GM23338 (cell line): ENCODE measurements at regions not wholly inside any gene's neighbourhood (a gene's known extent, or its start where the extent isn't known, plus 50 kb on each side); places are given as distances from the start of the nearest gene placed in this dataset.

Source experiments
- ATAC-seq: fragments of 200-7000 bp; cut with Tn5 transposase; 3 replicates; pipeline ENCODE4 v1.9.1; 2020
- DNase-seq: peaks from one replicate; pipeline ENCODE4 v3.0.0-alpha.2; 2015; ENCODE audit warnings: low spot score
- H2AFZ ChIP-seq: fragments of 200-600 bp; sonication (generic); 2 replicates; pipeline ENCODE4 v1.8.0; 2016; ENCODE audit warnings: antibody characterized with exemption, mild to moderate bottlenecking, moderate library complexity
- H3F3A ChIP-seq: fragments of 200-600 bp; sonication (generic); replicated peaks from 2 replicates; pipeline ENCODE4 v1.8.0; 2017; ENCODE audit warnings: antibody characterized with exemption, mixed run types, low read depth
- H3K27ac ChIP-seq: fragments of 200-600 bp; sonication (generic); 2 replicates; pipeline ENCODE4 v1.6.1; 2016; ENCODE audit warnings: low read depth
- H3K27me3 ChIP-seq: fragments of 200-600 bp; sonication (generic); 2 replicates; pipeline ENCODE4 v1.8.0; 2016; ENCODE audit warnings: mild to moderate bottlenecking, mixed run types, moderate library complexity; ENCODE audit not compliant: insufficient read depth
- H3K36me3 ChIP-seq: fragments of 200-600 bp; sonication (generic); 2 replicates; pipeline ENCODE4 v1.8.0; 2016; ENCODE audit warnings: mild to moderate bottlenecking; ENCODE audit not compliant: insufficient read depth
- H3K4me1 ChIP-seq: fragments of 200-600 bp; sonication (generic); 2 replicates; pipeline ENCODE4 v1.8.0; 2016; ENCODE audit warnings: mild to moderate bottlenecking, moderate library complexity; ENCODE audit not compliant: insufficient read depth
- H3K4me2 ChIP-seq: fragments of 200-600 bp; sonication (generic); 2 replicates; pipeline ENCODE4 v1.7.1; 2017; ENCODE audit warnings: mixed run types
- H3K4me3 ChIP-seq: fragments of 200-600 bp; sonication (generic); 2 replicates; pipeline ENCODE4 v1.6.1; 2016; ENCODE audit warnings: mixed run types
- H3K79me2 ChIP-seq: fragments of 200-600 bp; sonication (generic); replicated peaks from 2 replicates; pipeline ENCODE4 v1.8.0; 2017; ENCODE audit warnings: mild to moderate bottlenecking; ENCODE audit not compliant: insufficient read depth
- H3K9me2 ChIP-seq: fragments of 200-600 bp; sonication (generic); 2 replicates; pipeline ENCODE4 v1.8.0; 2017; ENCODE audit not compliant: insufficient read depth
- H4K20me1 ChIP-seq: fragments of 200-600 bp; sonication (generic); replicated peaks from 2 replicates; pipeline ENCODE4 v1.8.0; 2017; ENCODE audit warnings: mild to moderate bottlenecking; ENCODE audit not compliant: insufficient read depth
- H3K27ac Mint-ChIP-seq: 2 replicates; pipeline ENCODE4 v1.8.0; 2020; ENCODE audit warnings: inconsistent platforms, mild to moderate bottlenecking, moderate library complexity, mixed read lengths
- H3K27me3 Mint-ChIP-seq: 3 replicates; pipeline ENCODE4 v1.8.0; 2022; ENCODE audit warnings: low read depth, mild to moderate bottlenecking, moderate library complexity, mixed read lengths, inconsistent platforms; ENCODE audit not compliant: insufficient read depth, poor library complexity
- H3K36me3 Mint-ChIP-seq: 3 replicates; pipeline ENCODE4 v1.8.0; 2021; ENCODE audit warnings: low read depth, mild to moderate bottlenecking, inconsistent platforms, moderate library complexity, mixed read lengths
- H3K4me1 Mint-ChIP-seq: 3 replicates; pipeline ENCODE4 v1.8.0; 2020; ENCODE audit warnings: mild to moderate bottlenecking, inconsistent platforms, mixed read lengths
- H3K4me3 Mint-ChIP-seq: 3 replicates; pipeline ENCODE4 v1.8.0; 2021; ENCODE audit warnings: moderate library complexity, mild to moderate bottlenecking, inconsistent platforms, mixed read lengths
- H3K9me3 Mint-ChIP-seq: 3 replicates; pipeline ENCODE4 v1.8.0; 2020; ENCODE audit warnings: moderate library complexity, mild to moderate bottlenecking, inconsistent platforms, mixed read lengths
- CREB1 ChIP-seq: fragments of 250-450 bp; sonication (Bioruptor Pico); IDR thresholded peaks from 2 replicates; pipeline ENCODE4 v1.5.0; 2020; ENCODE audit warnings: low read depth, mild to moderate bottlenecking, moderate library complexity
- EZH2 ChIP-seq: fragments of 200-600 bp; sonication (generic); IDR thresholded peaks from one replicate; pipeline ENCODE4 v1.8.0; 2017; ENCODE audit warnings: antibody characterized with exemption, mild to moderate bottlenecking, low read depth; ENCODE audit not compliant: unreplicated experiment
- EZH2phosphoT487 ChIP-seq: fragments of 200-600 bp; sonication (generic); IDR thresholded peaks from one replicate; pipeline ENCODE4 v1.8.1; 2018; ENCODE audit warnings: antibody characterized with exemption; ENCODE audit not compliant: unreplicated experiment
- JUNB ChIP-seq: IDR thresholded peaks from one replicate; pipeline ENCODE4 v1.6.1; 2016; ENCODE audit warnings: antibody characterized with exemption; ENCODE audit not compliant: unreplicated experiment
- POLR2AphosphoS5 ChIP-seq: IDR thresholded peaks from 2 replicates; pipeline ENCODE4 v1.6.1; 2016; ENCODE audit warnings: antibody characterized with exemption, low read depth
- REST ChIP-seq: IDR thresholded peaks from one replicate; pipeline ENCODE4 v1.6.1; 2018; ENCODE audit warnings: antibody characterized with exemption; ENCODE audit not compliant: unreplicated experiment
- STAT1 ChIP-seq: IDR thresholded peaks from one replicate; pipeline ENCODE4 v1.6.1; 2016; ENCODE audit warnings: antibody characterized with exemption; ENCODE audit not compliant: unreplicated experiment
- ZNF114 ChIP-seq: fragments of 250-450 bp; sonication (Bioruptor Pico); IDR thresholded peaks from 2 replicates; pipeline ENCODE4 v1.5.0; 2020; ENCODE audit warnings: mild to moderate bottlenecking, moderate library complexity
- ZNF331 ChIP-seq: fragments of 250-450 bp; sonication (Bioruptor Pico); IDR thresholded peaks from 2 replicates; pipeline ENCODE4 v1.5.0; 2020; ENCODE audit warnings: low read depth, mild to moderate bottlenecking, moderate library complexity
- TF ChIP-seq, protein P1 (sequence below), 2 experiments: fragments of 200-600 bp in 1 of 2; sonication (generic) in 1 of 2; conservative IDR thresholded peaks; 2 replicates each; pipeline versions ENCODE4 v1.5.1 to v1.6.1; 2016 to 2017; ENCODE audit warnings: antibody characterized with exemption in 2 of 2, low read depth in 2 of 2, mild to moderate bottlenecking in 2 of 2, moderate library complexity in 1 of 2
- TF ChIP-seq, protein P2 (sequence below): IDR thresholded peaks from 2 replicates; pipeline ENCODE4 v1.6.1; 2016; ENCODE audit warnings: antibody characterized with exemption

DNA sequence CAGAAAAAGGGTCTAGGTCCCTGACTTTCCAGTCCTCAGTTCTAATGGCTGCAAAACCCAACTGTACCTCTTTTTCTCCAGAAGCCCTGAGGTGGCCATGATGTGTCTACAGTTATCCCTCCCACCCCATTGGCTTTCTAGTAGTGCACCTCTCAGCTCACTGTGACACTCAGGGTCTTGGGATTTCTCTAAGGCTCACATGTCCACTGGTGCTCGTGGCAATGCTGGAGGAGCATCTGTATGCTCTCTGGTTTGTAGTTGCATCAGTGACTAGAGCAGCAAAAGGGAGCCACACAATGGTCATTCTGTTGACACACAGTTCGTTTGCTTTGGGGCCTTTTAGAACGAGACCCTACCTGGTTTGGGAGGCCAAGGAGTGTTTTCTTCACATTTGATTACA lies 81.6 kb upstream of the SYT6 start:
- Histone ChIP-seq H3K79me2 (no peaks in the 10 kb centered on the region), H3K4me1 (peaks cover 4% of the 10 kb centered on the region; the same call in 1 of the 2 replicates), H3K27me3 (no peaks in the 10 kb centered on the region), H3F3A (no peaks in the 10 kb centered on the region), H2AFZ (peak overlapping the region; percentile 44; the same call in 1 of the 2 replicates), H3K9me2 (peaks cover 6% of the 10 kb centered on the region; the same call in 1 of the 2 replicates), H3K4me3 (no peak overlapping the region), H3K36me3 (no peaks in the 10 kb centered on the region), H4K20me1 (no peaks in the 10 kb centered on the region), H3K27ac (no peak overlapping the region), H3K4me2 (no peak overlapping the region)
- ATAC-seq (no peak), DNase-seq (no peak)
- TF ChIP-seq ZNF331, result no peak
- TF ChIP-seq, protein P1, sequence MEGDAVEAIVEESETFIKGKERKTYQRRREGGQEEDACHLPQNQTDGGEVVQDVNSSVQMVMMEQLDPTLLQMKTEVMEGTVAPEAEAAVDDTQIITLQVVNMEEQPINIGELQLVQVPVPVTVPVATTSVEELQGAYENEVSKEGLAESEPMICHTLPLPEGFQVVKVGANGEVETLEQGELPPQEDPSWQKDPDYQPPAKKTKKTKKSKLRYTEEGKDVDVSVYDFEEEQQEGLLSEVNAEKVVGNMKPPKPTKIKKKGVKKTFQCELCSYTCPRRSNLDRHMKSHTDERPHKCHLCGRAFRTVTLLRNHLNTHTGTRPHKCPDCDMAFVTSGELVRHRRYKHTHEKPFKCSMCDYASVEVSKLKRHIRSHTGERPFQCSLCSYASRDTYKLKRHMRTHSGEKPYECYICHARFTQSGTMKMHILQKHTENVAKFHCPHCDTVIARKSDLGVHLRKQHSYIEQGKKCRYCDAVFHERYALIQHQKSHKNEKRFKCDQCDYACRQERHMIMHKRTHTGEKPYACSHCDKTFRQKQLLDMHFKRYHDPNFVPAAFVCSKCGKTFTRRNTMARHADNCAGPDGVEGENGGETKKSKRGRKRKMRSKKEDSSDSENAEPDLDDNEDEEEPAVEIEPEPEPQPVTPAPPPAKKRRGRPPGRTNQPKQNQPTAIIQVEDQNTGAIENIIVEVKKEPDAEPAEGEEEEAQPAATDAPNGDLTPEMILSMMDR (conservative IDR thresholded peaks at IDR 0.05; ENCODE audit: low read depth in 2 of 2), result 0 out of 4 replicates have a peak, but pooled peaks of 1 of the 2 experiments have one; percentile 12
- Mint-ChIP-seq H3K36me3 (peaks cover under 1% of the 10 kb centered on the region; the same call in 2 of the 3 replicates), H3K4me1 (peaks cover 9% of the 10 kb centered on the region; the same call in 2 of the 3 replicates), H3K4me3 (no peak overlapping the region), H3K9me3 (peaks cover 11% of the 10 kb centered on the region), H3K27ac (no peak overlapping the region), H3K27me3 (peaks cover 9% of the 10 kb centered on the region)

DNA sequence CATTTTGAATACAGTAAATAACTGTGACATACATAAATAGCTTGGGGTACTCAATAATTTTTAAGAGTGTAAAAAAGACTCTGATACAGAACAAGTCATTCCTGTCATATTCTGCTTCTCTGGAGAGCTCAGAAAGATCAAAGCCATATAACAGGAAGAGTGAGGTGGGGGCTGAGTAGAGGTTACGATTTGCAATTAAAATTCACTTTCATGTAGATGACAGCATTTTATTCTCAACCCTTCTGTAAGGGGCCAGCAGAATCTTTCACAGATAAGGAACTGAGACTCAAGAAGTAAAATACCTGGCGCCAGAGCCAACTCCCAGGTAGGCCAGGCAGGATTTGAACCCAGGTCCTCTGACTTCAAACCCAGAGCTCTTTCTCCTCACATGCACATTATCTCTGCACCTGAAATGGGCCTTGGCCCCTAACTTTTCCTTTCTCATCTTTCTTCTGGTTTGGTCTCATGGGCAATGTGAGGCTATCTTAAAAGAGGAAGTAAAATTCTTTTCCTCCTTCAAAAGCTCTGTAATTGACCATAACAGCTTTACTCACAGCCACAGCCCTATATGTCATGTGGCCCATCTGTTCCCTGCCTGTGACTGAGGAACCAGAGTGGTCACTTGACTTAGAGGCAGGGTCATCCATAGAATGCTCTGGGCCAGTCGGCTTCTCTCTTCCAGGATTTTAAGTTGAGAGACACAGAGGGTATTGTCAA lies 80.9 kb upstream of the SYT6 start:
- H3K4me1 Mint-ChIP-seq, result peaks cover 9% of the 10 kb centered on the region; the same call in 2 of the 3 replicates
- H3K36me3 Mint-ChIP-seq, result no peaks in the 10 kb centered on the region
- Histone ChIP-seq H3K9me2 (peaks cover 6% of the 10 kb centered on the region; the same call in 1 of the 2 replicates), H3K36me3 (no peaks in the 10 kb centered on the region), H3K79me2 (no peaks in the 10 kb centered on the region), H3K27ac (no peak overlapping the region), H2AFZ (peak overlapping the region; percentile 44; the same call in 1 of the 2 replicates), H3F3A (no peaks in the 10 kb centered on the region), H3K4me2 (0 out of 2 replicates have a peak overlapping the region, but pooled peaks have one; percentile 18), H3K4me3 (no peak overlapping the region), H4K20me1 (no peaks in the 10 kb centered on the region), H3K27me3 (no peaks in the 10 kb centered on the region), H3K4me1 (peaks cover 4% of the 10 kb centered on the region; the same call in 1 of the 2 replicates)
- H3K4me3 Mint-ChIP-seq, result no peak overlapping the region
- no peak for ATAC-seq
- no peak overlapping the region for H3K27ac Mint-ChIP-seq
- TF ChIP-seq JUNB (no peak), ZNF114 (CRISPR knock-in tag) (no peak)
- peaks cover 10% of the 10 kb centered on the region for H3K27me3 Mint-ChIP-seq
- H3K9me3 Mint-ChIP-seq, result peaks cover 4% of the 10 kb centered on the region; the same call in 2 of the 3 replicates
- DNase-seq, result no peak

DNA sequence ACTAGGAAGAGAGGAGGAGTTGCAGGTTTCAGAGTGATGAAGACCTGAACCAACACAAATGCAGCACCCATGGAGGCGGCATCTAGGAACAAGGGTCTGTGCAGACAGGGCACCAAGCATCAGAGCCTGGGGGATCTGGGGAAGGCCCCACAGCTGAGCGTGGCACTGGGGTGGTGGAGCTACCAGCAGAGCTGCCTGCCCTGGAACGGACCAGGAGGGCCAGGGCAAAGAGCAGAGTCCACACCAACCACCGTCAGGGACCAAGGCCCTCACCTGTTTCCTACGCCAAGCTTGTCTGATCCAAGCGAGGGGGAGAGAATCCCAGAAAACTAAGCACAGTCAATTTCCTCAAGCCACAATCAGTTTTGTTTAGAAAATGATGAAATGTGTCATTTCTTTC lies 79.0 kb upstream of the SYT6 start:
- H3K9me3 Mint-ChIP-seq, result no peaks in the 10 kb centered on the region
- ATAC-seq (no peak), DNase-seq (no peak)
- H3K27ac ChIP-seq, result no peak overlapping the region
- H3K9me2 ChIP-seq, result peaks cover 3% of the 10 kb centered on the region; the same call in 1 of the 2 replicates
- no peaks in the 10 kb centered on the region for H3F3A ChIP-seq
- H3K4me1 ChIP-seq, result peaks cover 4% of the 10 kb centered on the region; the same call in 1 of the 2 replicates
- no peak overlapping the region for H2AFZ ChIP-seq
- no peaks in the 10 kb centered on the region for H3K27me3 ChIP-seq
- no peaks in the 10 kb centered on the region for H3K36me3 Mint-ChIP-seq
- no peaks in the 10 kb centered on the region for H4K20me1 ChIP-seq
- H3K4me3 Mint-ChIP-seq, result no peak overlapping the region
- no peak for TF ChIP-seq ZNF331
- no peak for TF ChIP-seq STAT1
- TF ChIP-seq CREB1 (CRISPR knock-in tag), result no peak
- no peak for TF ChIP-seq EZH2
- no peak for TF ChIP-seq ZNF114 (CRISPR knock-in tag)
- no peak for TF ChIP-seq EZH2phosphoT487
- TF ChIP-seq REST, result no peak
- TF ChIP-seq POLR2AphosphoS5, result no peak
- TF ChIP-seq, protein P2, sequence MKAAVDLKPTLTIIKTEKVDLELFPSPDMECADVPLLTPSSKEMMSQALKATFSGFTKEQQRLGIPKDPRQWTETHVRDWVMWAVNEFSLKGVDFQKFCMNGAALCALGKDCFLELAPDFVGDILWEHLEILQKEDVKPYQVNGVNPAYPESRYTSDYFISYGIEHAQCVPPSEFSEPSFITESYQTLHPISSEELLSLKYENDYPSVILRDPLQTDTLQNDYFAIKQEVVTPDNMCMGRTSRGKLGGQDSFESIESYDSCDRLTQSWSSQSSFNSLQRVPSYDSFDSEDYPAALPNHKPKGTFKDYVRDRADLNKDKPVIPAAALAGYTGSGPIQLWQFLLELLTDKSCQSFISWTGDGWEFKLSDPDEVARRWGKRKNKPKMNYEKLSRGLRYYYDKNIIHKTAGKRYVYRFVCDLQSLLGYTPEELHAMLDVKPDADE, result no peak
- H3K27me3 Mint-ChIP-seq, result peaks cover 8% of the 10 kb centered on the region
- no peaks in the 10 kb centered on the region for H3K79me2 ChIP-seq
- no peak overlapping the region for H3K4me3 ChIP-seq
- no peaks in the 10 kb centered on the region for H3K36me3 ChIP-seq
- H3K27ac Mint-ChIP-seq, result no peak overlapping the region
- peaks cover 9% of the 10 kb centered on the region; the same call in 2 of the 3 replicates for H3K4me1 Mint-ChIP-seq
- no peak overlapping the region for H3K4me2 ChIP-seq
